ENCODE measurements at regions not wholly inside any gene's neighbourhood (a gene's known extent, or its start where the extent isn't known, plus 50 kb on each side); places are given as distances from the start of the nearest gene placed in this dataset.

DNA sequence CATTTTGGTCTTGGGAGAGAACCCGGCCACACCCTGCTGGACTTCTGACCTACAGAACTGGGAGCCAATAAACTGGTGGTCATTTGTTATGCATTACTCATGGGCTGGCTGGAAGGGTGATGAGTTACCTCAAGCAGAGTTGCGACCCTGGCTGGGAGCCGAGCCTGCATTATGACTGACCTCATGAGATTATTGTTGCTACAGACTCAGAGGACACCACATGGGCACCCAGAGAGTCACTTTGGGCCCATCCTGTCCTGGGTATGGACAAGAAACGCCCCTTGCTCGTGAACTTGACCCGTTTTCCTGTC, 531.7 kb downstream of the TBC1D22A start:
- no peak for DNase-seq (ENCODE audit: low spot score)

DNA sequence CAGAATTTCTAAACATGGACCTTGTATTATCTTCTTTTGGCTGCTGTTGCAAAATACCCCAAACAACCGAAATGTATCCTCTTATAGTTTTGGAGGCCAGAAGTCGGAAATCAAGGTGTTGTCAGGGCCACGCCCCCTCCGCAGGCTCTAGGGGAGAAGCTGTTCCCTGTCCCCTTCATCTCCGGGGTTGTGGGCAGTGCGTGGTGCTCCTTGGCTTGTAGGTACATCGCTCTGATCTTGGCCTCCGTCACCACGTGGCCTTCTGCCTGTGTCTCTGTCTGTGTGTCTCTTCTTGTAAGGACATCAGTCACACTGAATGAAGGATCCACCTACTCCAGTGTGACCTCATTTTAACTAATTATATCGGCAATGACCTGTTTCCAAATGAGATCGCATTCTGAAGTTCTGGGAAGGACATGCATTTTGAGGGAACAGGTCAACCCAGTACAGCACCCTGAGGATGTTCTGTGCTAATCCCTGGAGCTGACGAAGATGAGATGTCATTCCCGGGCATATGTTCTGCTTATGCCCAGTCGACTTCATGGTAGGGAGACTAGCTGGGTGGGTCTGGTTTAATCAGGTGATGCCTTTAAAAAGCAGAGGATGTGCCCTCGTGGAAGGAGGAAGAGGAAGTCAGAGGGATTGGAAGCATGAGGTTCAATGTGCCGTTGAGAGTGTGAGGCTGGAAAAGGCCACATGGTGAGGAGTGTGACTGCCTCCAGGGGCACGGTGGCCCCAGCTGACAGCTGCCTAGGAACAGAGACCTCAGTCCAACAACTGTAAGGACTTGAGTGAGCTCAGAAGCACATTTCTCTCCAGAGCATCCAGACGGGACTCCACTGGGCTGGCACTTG, 531.1 kb downstream of the TBC1D22A start:
- DNase-seq (ENCODE audit: low spot score), result no peak

DNA sequence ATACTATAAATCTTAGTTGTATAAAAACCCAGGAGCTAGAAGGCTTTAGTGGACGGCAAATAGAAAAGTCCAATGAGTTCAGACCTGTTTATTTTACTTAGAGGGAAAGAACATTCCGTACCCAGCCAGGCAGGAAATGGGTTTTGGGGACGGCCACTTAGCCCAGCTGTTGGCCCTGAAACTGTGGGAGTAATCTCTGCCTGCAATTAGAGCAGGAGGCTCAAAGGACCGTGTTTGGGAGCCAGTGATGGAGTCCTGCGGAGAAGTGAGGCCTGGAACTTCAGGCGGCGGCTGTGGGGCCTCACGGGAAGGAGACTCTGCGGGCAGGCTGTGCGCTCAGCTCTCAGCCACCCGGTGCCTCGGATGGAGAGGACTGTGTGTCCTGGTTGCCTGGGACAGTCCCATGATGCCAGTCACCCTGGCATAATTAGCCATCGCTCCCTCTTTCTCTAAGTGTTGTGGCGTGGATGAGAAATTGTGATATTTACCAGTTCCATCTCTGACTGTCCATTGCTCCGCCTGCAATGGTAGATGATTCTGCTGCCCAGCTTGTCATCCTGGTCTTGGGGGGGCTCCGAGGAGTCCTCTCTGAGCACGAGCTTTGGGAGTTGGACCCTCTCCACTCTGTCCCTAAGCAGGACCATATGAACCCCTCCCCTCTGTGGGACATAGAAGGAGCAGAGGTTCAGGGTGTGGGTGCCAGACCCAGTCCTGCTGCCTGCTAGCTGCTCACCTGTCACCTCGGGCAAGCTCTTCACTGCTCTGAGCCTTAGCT, 530.3 kb downstream of the TBC1D22A start:
- peak; percentile 28 for DNase-seq (ENCODE audit: low spot score)

DNA sequence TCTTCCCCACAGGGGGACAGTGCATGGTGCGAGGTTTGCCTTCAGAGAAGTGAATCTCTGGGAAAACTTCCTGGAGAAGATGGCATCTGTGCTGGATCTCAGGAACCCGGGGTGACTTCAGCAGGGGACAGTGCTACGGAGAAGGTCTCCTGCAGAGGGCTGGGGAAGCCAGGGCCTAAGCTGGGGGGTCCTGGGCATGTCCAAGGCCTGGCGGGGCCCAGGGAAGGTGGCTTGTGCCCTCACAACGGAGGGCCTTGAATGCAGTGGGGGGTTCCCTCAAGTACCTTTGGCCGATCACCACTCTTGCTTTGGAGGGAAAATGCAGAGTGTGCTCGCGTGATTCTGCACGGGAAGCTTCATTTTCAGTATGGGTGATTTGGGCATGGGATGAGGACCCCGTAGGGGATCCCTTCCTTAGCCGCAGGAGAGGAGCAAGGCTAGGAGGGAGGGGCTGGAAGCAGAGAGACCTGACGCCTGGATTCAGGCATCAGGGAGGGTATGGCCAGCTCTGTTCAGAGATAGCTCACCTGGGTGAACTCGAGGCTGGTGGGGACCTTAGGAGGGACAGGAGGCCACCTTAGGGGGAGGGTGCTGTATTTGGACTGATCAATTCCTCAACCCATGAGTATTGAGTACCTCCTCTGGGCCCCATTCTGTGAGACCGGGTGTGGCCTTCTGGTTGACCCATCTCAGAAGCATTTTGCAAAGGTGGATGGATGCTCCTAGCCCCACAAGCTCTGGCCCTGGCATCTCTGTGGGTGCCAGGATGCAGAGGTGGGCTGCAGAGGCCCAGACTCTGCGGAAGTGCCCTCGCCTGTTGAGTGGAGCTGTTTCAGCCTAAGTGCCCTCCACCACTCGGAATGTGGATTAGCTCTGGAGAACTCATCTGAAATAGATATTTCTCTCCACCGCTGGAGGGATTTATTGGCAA, 529.4 kb downstream of the TBC1D22A start:
- no peak for DNase-seq (ENCODE audit: low spot score)

DNA sequence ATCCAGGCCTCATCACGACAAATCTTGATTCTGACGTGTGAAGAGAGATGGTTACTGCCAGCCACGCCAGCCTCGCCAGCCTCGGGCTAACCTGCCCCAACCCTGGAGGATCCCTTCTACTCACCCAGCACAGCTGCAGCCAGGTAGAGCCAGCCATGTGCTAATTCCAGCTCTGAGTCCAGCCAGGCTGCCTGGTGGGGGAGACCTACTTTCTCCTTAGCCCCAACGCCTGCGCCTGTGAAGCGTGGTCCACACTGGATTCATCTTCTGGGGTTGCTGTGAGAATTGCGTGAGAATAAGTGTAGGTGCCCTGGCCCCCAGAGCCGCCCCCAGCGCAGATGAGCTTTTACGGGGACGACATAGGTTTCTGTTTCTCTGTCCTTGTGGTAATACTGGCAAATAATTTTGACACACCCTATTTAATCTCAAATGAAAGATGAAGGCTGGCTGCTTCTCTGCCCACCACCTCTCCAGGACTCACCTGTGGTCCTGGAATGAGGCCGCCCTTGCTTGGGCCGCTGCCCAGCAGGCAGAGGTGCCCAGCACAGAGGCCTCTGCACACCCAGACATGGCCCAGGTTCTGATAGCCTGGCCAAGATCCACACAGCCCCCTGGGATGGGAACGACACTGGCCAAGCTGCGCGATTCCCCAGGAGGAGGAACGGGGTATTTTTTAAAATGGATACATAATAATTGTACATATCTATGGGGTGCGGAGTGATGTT, 528.4 kb downstream of the TBC1D22A start:
- DNase-seq (ENCODE audit: low spot score), result no peak

DNA sequence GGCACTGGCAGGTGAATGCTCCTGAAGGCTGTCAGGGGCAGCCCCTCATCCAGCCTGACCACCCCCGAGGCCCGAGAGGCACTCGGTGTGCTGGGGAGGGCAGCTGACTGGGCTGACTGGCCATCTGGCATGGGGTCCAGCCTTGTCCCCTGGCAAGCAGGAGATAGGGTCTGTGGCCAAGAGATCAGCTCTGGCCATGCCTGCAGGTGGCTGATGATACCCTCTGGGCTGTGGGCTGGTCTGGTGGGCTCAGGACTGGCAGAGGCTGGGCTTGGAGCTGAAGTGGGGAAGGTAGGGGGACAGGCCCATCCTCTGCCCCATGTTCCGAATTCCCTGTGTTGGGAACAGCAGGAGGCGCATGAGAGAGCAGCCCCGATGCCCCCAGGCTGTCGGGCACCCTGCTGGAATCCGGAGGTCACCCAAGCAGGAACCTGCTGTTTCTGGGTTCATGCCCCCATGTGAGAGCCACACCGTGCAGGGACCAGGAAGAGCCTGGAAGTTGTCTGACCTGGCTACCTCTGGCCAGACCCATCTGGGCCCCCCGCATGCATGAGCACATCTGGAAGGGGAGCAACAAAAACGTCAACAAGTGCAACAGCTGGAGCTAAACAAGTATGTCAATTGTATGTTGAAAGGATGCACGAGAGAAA, 527.0 kb downstream of the TBC1D22A start:
- DNase-seq (ENCODE audit: low spot score), result no peak

DNA sequence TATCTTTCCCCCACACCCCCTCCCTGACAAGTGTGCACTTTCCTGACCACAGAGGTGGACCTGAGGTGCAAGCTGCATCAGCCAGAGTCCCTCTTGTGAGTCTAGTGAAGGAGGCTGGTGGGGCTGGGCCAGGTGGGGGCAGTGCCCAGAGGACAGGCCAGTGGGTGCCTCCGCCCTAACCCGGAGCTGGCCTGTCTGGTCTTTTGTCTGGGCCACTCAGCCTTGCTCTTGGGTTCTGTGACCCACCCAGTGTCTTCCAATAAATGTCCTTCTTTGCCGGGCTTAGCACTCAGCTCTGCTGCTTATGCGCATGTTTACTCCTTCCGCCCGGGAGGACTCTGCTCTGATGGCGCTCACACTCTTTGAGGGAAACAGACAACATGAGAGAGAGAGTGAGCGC, 526.2 kb downstream of the TBC1D22A start:
- no peak for DNase-seq (ENCODE audit: low spot score)

DNA sequence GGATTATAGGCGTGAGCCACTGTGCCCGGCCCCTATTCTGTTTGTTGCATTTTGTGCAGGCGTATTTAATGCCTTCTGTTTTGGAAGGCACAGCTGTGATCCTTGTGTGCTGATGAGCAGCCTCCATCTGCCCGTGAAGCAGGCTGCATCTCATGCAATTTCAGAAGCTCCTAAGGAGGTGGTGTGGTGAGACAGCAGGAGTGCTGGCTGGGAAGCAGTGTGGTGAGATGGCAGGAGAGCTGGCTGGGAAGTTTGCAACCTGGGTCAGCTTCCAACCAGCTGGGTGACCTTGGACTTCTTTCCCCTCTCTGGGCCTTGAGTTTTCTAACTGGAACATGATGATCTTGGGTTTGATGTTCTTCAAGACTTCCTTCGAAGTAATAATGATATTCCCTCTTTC, 525.1 kb downstream of the TBC1D22A start:
- no peak for DNase-seq (ENCODE audit: low spot score)

DNA sequence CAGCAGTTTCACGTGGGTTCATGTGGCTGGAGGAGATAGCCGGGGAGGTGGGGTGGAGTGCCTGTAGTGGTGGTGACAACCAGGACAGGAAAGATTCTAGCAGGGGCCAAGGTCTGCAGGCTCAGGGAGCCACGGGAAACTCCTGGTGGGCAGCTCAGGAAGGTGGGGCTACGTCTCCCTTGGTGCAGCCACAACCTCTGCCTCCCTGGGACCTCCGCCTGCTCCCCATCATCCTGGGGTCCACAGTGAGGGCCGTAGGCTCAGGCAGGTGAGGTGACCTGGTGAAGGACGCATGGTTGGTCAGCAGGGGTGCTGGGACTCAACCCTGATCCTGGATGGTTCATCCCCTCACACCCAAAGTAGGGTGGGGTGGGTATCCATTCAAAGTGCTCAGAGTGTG, 524.1 kb downstream of the TBC1D22A start:
- DNase-seq (ENCODE audit: low spot score), result no peak

DNA sequence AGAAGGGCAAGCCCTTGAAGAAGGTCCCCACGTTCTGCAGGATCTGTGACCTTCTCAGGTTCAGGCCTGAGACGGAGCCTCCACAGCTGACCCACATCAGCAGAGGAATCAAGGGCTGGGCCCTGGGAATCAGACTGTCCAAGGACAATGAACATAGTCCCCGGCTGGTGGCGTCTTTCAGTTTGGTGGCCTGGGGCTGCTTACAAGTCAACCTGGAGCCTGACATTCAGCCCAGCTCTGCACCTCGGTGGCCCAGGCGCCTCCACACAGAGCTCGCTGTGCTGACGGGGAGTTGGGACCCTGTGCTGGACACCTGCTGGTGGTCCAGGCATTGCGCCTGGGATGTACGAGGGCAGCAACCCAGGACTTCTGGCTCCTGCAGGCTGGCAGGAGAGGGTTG, 523.5 kb downstream of the TBC1D22A start:
- DNase-seq (ENCODE audit: low spot score), result no peak

DNA sequence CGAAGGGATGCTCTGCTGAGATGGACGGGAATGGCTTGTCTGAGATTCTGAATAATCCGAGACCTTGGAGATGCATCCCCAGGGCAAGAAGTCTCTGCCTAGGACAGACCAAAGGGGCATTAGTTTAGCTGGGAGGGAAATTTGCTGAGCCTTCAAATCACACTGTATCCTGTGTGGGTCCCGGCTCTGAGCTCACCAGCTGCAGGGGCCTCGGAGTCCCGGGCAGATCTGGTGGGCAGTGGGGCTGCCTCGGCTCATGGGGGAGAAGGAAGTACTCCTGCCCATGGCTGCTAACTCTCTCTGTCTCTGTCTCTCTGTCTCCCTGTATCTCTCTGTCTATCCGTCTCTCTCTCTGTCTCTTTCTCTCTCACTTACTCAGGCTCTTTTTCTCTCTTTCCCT, 522.4 kb downstream of the TBC1D22A start:
- DNase-seq (ENCODE audit: low spot score), result no peak

DNA sequence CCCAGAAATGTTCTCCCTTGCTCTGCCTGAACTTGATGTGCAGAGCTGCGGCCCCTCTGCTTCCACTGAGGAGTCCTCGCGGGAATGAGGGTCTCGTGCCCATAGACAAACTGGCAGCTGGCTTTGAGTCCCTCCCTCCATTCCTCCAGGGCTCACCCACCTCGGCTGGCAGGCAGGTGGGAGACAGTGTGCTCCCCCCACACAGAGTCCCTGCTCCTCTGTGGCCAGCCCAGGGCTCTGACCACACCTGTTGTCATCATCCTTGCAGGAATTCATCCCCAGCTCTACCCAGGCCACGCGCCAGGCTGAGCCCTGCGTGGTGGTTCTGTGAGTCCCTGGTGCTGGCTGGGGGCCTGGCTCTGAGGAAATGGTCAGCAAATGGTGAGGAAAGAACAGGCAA, 521.9 kb downstream of the TBC1D22A start:
- DNase-seq (ENCODE audit: low spot score), result no peak

DNA sequence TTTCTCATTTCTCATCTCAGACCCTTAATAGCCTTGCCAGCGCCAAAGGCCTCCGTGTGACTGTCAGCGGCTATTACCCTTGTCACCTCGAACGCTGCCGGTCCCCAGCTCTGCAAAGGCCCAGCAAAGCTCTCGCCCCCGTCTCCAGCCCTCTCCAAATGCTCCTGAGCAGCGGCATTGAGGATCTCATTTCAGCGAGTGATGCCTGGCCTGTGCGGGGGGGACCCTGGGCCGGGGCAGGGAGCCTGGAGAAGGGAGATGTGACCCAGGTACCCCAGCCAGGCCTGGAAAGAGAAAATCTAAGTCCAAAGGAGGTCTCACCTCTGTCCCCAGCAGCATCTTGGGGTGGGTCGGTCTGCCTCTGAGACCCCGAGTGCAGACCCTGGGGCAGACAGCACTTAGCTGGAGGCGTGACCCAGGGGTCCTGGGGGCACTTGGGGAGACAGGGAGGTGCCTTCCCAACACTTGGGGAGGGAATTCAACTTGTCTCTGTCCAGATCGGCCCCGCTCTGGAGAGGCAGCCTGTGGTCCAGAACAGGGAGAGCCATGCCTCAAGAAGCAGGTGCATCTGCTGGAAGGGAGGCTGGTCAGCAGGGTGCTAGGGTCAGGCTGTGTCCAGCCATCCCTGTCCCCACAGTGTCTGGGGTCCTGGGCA, 521.3 kb downstream of the TBC1D22A start:
- no peak for DNase-seq (ENCODE audit: low spot score)

DNA sequence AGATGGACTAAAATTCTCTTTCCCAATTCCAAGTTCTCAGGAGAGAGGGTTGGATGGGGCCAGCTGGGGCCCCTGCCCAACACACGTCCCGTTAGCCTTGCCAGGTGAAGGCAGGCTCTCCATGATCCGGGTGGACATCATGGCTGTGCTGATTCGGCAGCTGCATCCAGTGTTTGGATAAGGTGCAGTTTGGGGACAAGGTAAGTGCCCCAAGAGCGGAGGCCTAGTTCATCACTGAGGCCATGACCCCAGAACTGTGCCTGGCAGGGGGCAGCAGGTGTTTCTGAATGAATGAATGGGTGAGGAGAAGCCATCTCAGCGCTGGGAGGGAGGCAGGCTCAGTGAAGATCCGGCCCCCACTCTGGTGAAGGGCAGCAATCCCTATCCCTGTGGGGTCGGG, 520.4 kb downstream of the TBC1D22A start:
- DNase-seq (ENCODE audit: low spot score), result no peak

DNA sequence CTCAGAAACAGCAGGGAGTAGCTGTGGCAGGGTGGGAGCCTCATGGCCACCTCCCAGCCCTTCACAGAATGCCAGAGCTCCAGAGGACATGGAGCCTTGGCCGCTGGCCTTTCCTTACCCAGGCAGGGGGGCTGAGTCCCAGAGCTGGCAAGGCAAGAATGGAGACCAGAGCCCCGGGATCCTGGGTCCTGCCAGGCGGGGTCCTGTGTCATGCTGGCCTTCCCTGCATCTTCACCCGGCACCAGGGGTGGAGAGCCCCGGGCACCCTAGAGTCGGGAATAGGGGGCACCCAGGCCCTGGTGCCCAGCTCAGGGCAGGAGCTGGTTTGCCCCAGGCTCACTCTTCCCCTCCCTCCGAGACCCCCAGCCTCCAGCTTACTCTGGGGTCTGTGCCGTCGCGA, 519.9 kb downstream of the TBC1D22A start:
- DNase-seq (ENCODE audit: low spot score), result no peak

DNA sequence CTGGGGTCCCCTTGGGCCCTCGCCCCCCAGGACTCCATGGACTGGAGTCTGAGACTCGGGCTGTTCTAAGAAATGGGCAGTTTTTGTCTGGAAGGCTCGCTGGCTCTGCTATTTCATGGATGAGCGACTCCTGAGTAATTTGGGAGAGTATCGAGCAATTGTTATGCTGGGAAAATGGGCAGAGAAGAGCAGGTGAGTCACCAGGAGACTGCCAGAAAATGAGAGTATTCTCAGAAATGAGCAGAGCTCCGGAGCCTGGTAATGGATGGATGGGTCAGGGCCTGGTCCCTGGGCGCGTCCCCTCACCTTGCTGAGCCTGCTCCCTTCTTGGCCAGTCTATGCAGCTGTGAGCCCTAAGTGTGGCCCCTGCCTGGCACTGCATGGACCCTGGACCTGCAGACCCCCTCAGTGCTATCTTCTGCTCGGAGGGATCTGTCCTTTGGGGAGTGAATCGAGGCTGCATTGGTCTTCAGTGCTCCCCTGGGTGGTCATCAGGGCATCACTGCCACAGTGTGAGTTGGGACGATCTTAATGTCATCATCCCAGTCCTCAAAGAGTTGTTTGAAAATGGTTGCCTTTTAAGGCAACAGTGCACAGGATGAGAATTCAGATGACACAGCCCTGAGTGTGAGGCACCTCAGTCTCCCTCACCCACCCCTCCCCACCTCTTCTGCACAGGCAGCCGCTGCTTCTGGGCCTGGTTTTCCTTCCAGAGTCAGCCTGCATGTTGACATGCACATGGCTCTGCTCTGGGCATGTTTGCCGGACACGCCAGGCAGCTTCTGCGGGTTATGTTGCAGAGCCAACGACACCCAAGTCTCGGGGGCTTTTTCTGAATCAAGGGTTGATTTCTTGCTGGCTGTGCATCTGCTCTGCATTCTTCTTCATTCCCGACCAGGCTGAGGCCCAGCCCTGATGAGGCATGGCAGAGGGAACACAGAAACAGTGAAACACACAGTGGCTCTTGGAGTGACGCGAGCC, 519.0 kb downstream of the TBC1D22A start:
- DNase-seq (ENCODE audit: low spot score), result no peak

DNA sequence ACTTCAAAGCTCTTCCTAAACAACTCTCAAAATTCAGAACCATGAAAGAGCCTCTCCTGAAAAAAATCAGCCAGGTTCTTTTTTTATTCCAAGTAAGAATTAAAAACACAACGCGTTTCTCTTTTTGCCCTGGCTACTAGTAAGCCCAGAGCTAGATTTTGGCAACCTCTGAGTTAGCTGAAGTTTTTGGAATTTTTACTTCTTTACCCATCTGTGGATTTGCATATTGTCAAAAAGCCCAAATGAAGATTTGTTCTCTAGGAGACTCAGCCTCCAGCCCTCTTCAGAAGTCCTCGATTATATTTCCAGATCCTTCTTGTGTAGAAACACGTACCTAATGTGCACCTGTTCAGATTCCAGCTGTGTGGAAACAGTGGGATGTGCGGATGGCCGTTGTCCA, 517.9 kb downstream of the TBC1D22A start:
- no peak for DNase-seq (ENCODE audit: low spot score)

DNA sequence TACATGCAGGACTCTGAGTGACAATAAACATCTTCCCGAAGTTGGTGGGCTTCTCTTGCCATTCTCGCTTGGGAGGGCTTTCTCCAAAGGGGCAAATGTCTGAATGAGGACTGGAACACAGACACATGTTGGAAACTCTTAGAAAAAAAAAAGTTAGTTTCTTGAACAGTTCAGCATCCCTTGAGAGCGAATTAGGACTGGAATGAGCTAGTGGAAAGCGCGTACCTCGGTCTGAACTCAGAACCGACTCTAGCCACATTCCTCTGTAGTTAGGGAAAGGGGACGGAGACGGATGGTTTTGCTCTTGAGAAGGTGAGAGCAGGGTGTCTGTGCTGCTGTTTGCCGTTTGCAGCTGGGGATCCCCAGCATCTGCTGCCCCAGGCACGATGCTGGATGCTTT, 517.3 kb downstream of the TBC1D22A start:
- no peak for DNase-seq (ENCODE audit: low spot score)

DNA sequence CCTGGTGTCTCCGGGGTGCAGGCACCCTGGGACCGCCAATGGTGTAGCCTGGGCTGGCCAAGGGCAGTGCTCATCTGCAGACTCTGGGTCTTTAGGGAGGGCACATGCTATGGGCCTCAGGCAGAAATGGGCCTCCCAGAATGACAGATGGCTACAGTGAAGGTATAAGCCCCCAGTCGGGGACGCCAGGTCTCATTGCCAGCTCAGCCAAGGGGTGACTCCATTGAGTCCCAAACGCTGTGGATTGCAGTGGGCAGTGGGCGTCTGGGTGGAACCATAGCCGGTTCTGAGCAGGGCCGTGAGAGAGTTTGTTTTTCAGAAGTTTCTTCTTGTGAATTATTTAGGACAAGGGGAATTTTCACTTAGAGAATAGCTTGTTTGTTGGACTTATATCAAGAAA, 516.9 kb downstream of the TBC1D22A start:
- no peak for DNase-seq (ENCODE audit: low spot score)

Measured in H4 (cell line).